Progenitor cell of endocrine pancreas (in vitro differentiated cells): ENCODE measurements at regions not wholly inside any gene's neighbourhood (a gene's known extent, or its start where the extent isn't known, plus 50 kb on each side); places are given as distances from the start of the nearest gene placed in this dataset.

Experiments
- DNase-seq: peaks from one replicate; pipeline ENCODE4 v3.0.0; 2021; ENCODE audit warnings: low spot score; ENCODE audit not compliant: unreplicated experiment
- H3K27ac Mint-ChIP-seq: 2 replicates; pipeline ENCODE4 v1.8.0; 2021; ENCODE audit warnings: mild to moderate bottlenecking, moderate library complexity, mixed read lengths
- H3K27me3 Mint-ChIP-seq: 2 replicates; pipeline ENCODE4 v1.8.0; 2021; ENCODE audit warnings: mixed read lengths
- H3K36me3 Mint-ChIP-seq: 2 replicates; pipeline ENCODE4 v1.8.0; 2022; ENCODE audit warnings: mixed read lengths; ENCODE audit not compliant: insufficient read depth
- H3K4me1 Mint-ChIP-seq: 2 replicates; pipeline ENCODE4 v1.8.0; 2021; ENCODE audit warnings: low read depth, mixed read lengths
- H3K4me3 Mint-ChIP-seq: 2 replicates; pipeline ENCODE4 v1.8.0; 2021; ENCODE audit warnings: low read depth, mild to moderate bottlenecking, moderate library complexity, mixed read lengths
- H3K9me3 Mint-ChIP-seq: 2 replicates; pipeline ENCODE4 v1.8.0; 2021; ENCODE audit warnings: low read depth, mixed read lengths
- TF ChIP-seq, protein P1 (sequence below): fragments of 200-600 bp; sonication (generic); IDR thresholded peaks from one replicate; pipeline ENCODE4 v1.5.0; 2021; ENCODE audit warnings: antibody characterized with exemption, mild to moderate bottlenecking; ENCODE audit not compliant: unreplicated experiment

- H3K27ac Mint-ChIP-seq, result no peak overlapping the region
- no peak for DNase-seq
- H3K9me3 Mint-ChIP-seq, result peaks cover 5% of the 10 kb centered on the region
- no peaks in the 10 kb centered on the region for H3K4me1 Mint-ChIP-seq
- H3K27me3 Mint-ChIP-seq, result peaks cover 21% of the 10 kb centered on the region
- no peaks in the 10 kb centered on the region for H3K36me3 Mint-ChIP-seq
- TF ChIP-seq, protein P1, sequence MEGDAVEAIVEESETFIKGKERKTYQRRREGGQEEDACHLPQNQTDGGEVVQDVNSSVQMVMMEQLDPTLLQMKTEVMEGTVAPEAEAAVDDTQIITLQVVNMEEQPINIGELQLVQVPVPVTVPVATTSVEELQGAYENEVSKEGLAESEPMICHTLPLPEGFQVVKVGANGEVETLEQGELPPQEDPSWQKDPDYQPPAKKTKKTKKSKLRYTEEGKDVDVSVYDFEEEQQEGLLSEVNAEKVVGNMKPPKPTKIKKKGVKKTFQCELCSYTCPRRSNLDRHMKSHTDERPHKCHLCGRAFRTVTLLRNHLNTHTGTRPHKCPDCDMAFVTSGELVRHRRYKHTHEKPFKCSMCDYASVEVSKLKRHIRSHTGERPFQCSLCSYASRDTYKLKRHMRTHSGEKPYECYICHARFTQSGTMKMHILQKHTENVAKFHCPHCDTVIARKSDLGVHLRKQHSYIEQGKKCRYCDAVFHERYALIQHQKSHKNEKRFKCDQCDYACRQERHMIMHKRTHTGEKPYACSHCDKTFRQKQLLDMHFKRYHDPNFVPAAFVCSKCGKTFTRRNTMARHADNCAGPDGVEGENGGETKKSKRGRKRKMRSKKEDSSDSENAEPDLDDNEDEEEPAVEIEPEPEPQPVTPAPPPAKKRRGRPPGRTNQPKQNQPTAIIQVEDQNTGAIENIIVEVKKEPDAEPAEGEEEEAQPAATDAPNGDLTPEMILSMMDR, result no peak
- no peak overlapping the region for H3K4me3 Mint-ChIP-seq
These were observed 120.5 kb upstream of the GYPC start for GRCh38 chr2:126535408-126535807.

DNA sequence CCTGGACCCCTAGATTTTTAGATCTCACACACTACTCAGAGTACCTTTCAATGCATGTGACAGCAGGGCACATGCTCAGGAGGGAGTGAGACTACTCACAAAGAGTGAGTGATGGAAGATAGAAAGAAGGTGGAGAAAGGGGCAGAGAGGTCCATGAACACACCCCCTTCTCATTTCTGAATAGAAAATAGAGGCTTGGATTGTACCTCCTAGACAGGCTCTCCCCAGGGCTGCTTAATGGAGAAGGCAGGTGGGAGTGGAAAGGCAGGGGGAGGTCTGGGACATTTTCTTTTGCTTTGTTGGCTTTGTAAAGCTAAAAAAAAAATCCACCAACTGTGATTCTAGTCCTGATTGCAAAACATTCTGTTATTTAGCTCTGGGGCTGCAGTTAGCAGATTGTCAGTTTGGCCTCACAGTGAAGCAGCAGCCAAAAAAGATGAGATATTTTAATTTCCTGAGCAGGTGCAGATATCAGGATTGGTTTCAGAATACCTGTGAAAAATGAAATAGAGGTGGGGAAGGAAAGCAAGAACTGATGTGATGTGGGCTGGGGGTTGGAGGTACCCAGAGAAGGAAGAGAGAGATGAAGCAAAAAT is 119.3 kb upstream of the GYPC start:
- no peak overlapping the region for H3K27ac Mint-ChIP-seq
- H3K9me3 Mint-ChIP-seq, result peaks cover 5% of the 10 kb centered on the region
- H3K27me3 Mint-ChIP-seq, result peaks cover 18% of the 10 kb centered on the region
- no peaks in the 10 kb centered on the region for H3K4me1 Mint-ChIP-seq
- DNase-seq, result no peak
- H3K4me3 Mint-ChIP-seq, result no peak overlapping the region
- TF ChIP-seq, protein P1, result no peak
- H3K36me3 Mint-ChIP-seq, result no peaks in the 10 kb centered on the region

GRCh38 chr2:126539101-126539500 is 116.9 kb upstream of the GYPC start:
- DNase-seq, result no peak
- H3K36me3 Mint-ChIP-seq, result no peaks in the 10 kb centered on the region
- peaks cover 16% of the 10 kb centered on the region for H3K27me3 Mint-ChIP-seq
- TF ChIP-seq, protein P1, result no peak
- H3K27ac Mint-ChIP-seq, result no peak overlapping the region
- no peaks in the 10 kb centered on the region for H3K4me1 Mint-ChIP-seq
- H3K9me3 Mint-ChIP-seq, result peaks cover 20% of the 10 kb centered on the region
- H3K4me3 Mint-ChIP-seq, result no peak overlapping the region

DNA sequence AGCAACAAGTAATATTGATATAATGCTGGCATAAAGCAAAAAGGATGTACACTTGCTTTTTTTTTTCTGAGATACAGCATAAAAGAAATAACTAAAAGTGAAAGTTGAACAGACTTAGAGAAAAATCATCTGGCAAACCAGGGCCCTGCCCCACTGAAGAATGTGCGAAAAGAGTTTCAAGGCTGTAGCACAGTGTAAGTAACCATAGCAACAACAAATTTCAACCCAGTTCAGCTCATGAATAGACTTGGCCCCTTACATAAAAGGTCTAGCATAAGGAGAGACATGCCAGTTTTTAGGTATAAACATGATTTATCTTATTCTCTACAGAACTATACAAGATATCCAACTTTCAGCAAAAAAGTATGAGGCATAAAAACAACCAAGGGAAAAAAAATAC is 113.7 kb upstream of the GYPC start:
- Mint-ChIP-seq H3K4me3 (no peak overlapping the region), H3K27ac (no peak overlapping the region)

DNA sequence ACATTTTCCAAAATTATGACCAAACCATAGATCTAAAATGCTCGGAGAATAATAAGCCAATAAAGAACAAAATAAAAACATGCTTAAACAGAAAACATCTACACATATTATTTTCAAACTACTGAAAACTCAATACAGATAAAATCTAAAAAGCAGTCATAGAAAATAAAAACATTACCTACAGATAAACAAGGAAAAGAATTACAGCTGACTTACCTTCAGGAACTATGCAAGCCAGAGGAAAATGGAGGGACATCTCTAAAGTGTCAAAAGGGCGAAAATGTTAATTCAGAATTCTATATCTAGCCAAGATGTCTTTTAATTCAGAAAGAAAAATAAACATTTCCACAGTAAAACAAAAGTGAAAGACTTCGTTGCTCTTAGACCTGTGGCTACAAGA is 112.9 kb upstream of the GYPC start:
- peaks cover 23% of the 10 kb centered on the region for H3K9me3 Mint-ChIP-seq
- no peaks in the 10 kb centered on the region for H3K4me1 Mint-ChIP-seq
- H3K27ac Mint-ChIP-seq, result no peak overlapping the region
- H3K4me3 Mint-ChIP-seq, result no peak overlapping the region
- TF ChIP-seq, protein P1, result no peak
- DNase-seq, result no peak
- no peaks in the 10 kb centered on the region for H3K27me3 Mint-ChIP-seq
- no peaks in the 10 kb centered on the region for H3K36me3 Mint-ChIP-seq

More for the DNA sequence above, 113.7 kb upstream of the GYPC start:
- Mint-ChIP-seq H3K36me3 (no peaks in the 10 kb centered on the region), H3K27me3 (no peaks in the 10 kb centered on the region), H3K4me1 (no peaks in the 10 kb centered on the region), H3K9me3 (peaks cover 23% of the 10 kb centered on the region)
- DNase-seq, result no peak
- TF ChIP-seq, protein P1, result no peak
